ENCODE measurements at regions not wholly inside any gene's neighbourhood (a gene's known extent, or its start where the extent isn't known, plus 50 kb on each side); places are given as distances from the start of the nearest gene placed in this dataset.
"Not testable (repeated sequence)": the region's sequence is repeated elsewhere in the genome, so short reads cannot be mapped to it uniquely, and the experiment has no call there.

- Histone ChIP-seq H3K9me3 (ENCODE audit: control insufficient read depth in 2 of 2, insufficient read depth in 1 of 2, low read length in 1 of 2) (no peaks in the 10 kb centered on the region), H3K27ac (ENCODE audit: low read depth in 1 of 2, low read length in 1 of 2) (no peak overlapping the region), H3K4me3 (ENCODE audit: low read length in 2 of 2) (peak overlapping the region in 1 of 2 donors; percentile 4), H3K4me1 (ENCODE audit: control insufficient read depth in 2 of 2, insufficient read depth in 2 of 2, low read length in 2 of 2) (no peaks in the 10 kb centered on the region), H3K36me3 (ENCODE audit: control insufficient read depth in 2 of 2, insufficient read depth in 2 of 2, low read length in 1 of 2) (no peaks in the 10 kb centered on the region), H3K27me3 (ENCODE audit: control insufficient read depth in 2 of 2, insufficient read depth in 1 of 2, low read length in 1 of 2) (no peaks in the 10 kb centered on the region)
- 71% methylated on average over 26 of the region's 26 CpGs for WGBS
- no peak for DNase-seq (ENCODE audit: low read depth in 6 of 9, low spot score in 9 of 9)
These were observed 512.7 kb downstream of the SLCO4C1 start for GRCh38 chr5:101783241-101784013.

- no peak for DNase-seq (ENCODE audit: low read depth in 6 of 9, low spot score in 9 of 9)
- Histone ChIP-seq H3K9me3 (ENCODE audit: control insufficient read depth in 2 of 2, insufficient read depth in 1 of 2, low read length in 1 of 2) (no peaks in the 10 kb centered on the region), H3K27me3 (ENCODE audit: control insufficient read depth in 2 of 2, insufficient read depth in 1 of 2, low read length in 1 of 2) (no peaks in the 10 kb centered on the region), H3K4me1 (ENCODE audit: control insufficient read depth in 2 of 2, insufficient read depth in 2 of 2, low read length in 2 of 2) (no peaks in the 10 kb centered on the region), H3K36me3 (ENCODE audit: control insufficient read depth in 2 of 2, insufficient read depth in 2 of 2, low read length in 1 of 2) (no peaks in the 10 kb centered on the region), H3K4me3 (ENCODE audit: low read length in 2 of 2) (no peak overlapping the region), H3K27ac (ENCODE audit: low read depth in 1 of 2, low read length in 1 of 2) (no peak overlapping the region)
- WGBS = 85% methylated on average over 10 of the region's 10 CpGs
These were observed 513.6 kb downstream of the SLCO4C1 start for GRCh38 chr5:101782352-101783103.

- Histone ChIP-seq H3K9me3 (ENCODE audit: control insufficient read depth in 2 of 2, insufficient read depth in 1 of 2, low read length in 1 of 2) (no peaks in the 10 kb centered on the region), H3K27ac (ENCODE audit: low read depth in 1 of 2, low read length in 1 of 2) (no peak overlapping the region), H3K4me3 (ENCODE audit: low read length in 2 of 2) (no peak overlapping the region), H3K27me3 (ENCODE audit: control insufficient read depth in 2 of 2, insufficient read depth in 1 of 2, low read length in 1 of 2) (no peaks in the 10 kb centered on the region), H3K4me1 (ENCODE audit: control insufficient read depth in 2 of 2, insufficient read depth in 2 of 2, low read length in 2 of 2) (no peaks in the 10 kb centered on the region), H3K36me3 (ENCODE audit: control insufficient read depth in 2 of 2, insufficient read depth in 2 of 2, low read length in 1 of 2) (no peaks in the 10 kb centered on the region)
- 70% methylated on average over 3 of the region's 3 CpGs for WGBS
- DNase-seq (ENCODE audit: low read depth in 6 of 9, low spot score in 9 of 9) = no peak
These were observed 545.0 kb downstream of the SLCO4C1 start for GRCh38 chr5:101751105-101751504.

GRCh38 chr5:101743000-101743399 lies 553.1 kb downstream of the SLCO4C1 start:
- not testable (repeated sequence) for H3K36me3 ChIP-seq (ENCODE audit: control insufficient read depth in 2 of 2, insufficient read depth in 2 of 2, low read length in 1 of 2); H3K27ac ChIP-seq (ENCODE audit: low read depth in 1 of 2, low read length in 1 of 2); H3K4me1 ChIP-seq (ENCODE audit: control insufficient read depth in 2 of 2, insufficient read depth in 2 of 2, low read length in 2 of 2); DNase-seq (ENCODE audit: low read depth in 6 of 9, low spot score in 9 of 9); H3K9me3 ChIP-seq (ENCODE audit: control insufficient read depth in 2 of 2, insufficient read depth in 1 of 2, low read length in 1 of 2); H3K27me3 ChIP-seq (ENCODE audit: control insufficient read depth in 2 of 2, insufficient read depth in 1 of 2, low read length in 1 of 2); H3K4me3 ChIP-seq (ENCODE audit: low read length in 2 of 2)

GRCh38 chr5:101728933-101729332 lies 567.2 kb downstream of the SLCO4C1 start:
- Histone ChIP-seq H3K4me1 (ENCODE audit: control insufficient read depth in 2 of 2, insufficient read depth in 2 of 2, low read length in 2 of 2) (no peaks in the 10 kb centered on the region), H3K27ac (ENCODE audit: low read depth in 1 of 2, low read length in 1 of 2) (no peak overlapping the region), H3K9me3 (ENCODE audit: control insufficient read depth in 2 of 2, insufficient read depth in 1 of 2, low read length in 1 of 2) (no peaks in the 10 kb centered on the region), H3K27me3 (ENCODE audit: control insufficient read depth in 2 of 2, insufficient read depth in 1 of 2, low read length in 1 of 2) (no peaks in the 10 kb centered on the region), H3K36me3 (ENCODE audit: control insufficient read depth in 2 of 2, insufficient read depth in 2 of 2, low read length in 1 of 2) (no peaks in the 10 kb centered on the region), H3K4me3 (ENCODE audit: low read length in 2 of 2) (no peak overlapping the region)
- no peak for DNase-seq (ENCODE audit: low read depth in 6 of 9, low spot score in 9 of 9)

GRCh38 chr5:101721543-101721942 lies 574.5 kb downstream of the SLCO4C1 start:
- Histone ChIP-seq H3K27ac (ENCODE audit: low read depth in 1 of 2, low read length in 1 of 2) (no peak overlapping the region), H3K9me3 (ENCODE audit: control insufficient read depth in 2 of 2, insufficient read depth in 1 of 2, low read length in 1 of 2) (no peaks in the 10 kb centered on the region), H3K4me3 (ENCODE audit: low read length in 2 of 2) (no peak overlapping the region), H3K36me3 (ENCODE audit: control insufficient read depth in 2 of 2, insufficient read depth in 2 of 2, low read length in 1 of 2) (no peaks in the 10 kb centered on the region), H3K27me3 (ENCODE audit: control insufficient read depth in 2 of 2, insufficient read depth in 1 of 2, low read length in 1 of 2) (no peaks in the 10 kb centered on the region), H3K4me1 (ENCODE audit: control insufficient read depth in 2 of 2, insufficient read depth in 2 of 2, low read length in 2 of 2) (no peaks in the 10 kb centered on the region)
- no peak for DNase-seq (ENCODE audit: low read depth in 6 of 9, low spot score in 9 of 9)
- 88% methylated on average over 1 of the region's 1 CpG for WGBS

GRCh38 chr5:101720033-101720432 lies 576.1 kb downstream of the SLCO4C1 start:
- Histone ChIP-seq H3K36me3 (ENCODE audit: control insufficient read depth in 2 of 2, insufficient read depth in 2 of 2, low read length in 1 of 2) (no peaks in the 10 kb centered on the region), H3K4me1 (ENCODE audit: control insufficient read depth in 2 of 2, insufficient read depth in 2 of 2, low read length in 2 of 2) (no peaks in the 10 kb centered on the region), H3K9me3 (ENCODE audit: control insufficient read depth in 2 of 2, insufficient read depth in 1 of 2, low read length in 1 of 2) (no peaks in the 10 kb centered on the region), H3K4me3 (ENCODE audit: low read length in 2 of 2) (no peak overlapping the region), H3K27me3 (ENCODE audit: control insufficient read depth in 2 of 2, insufficient read depth in 1 of 2, low read length in 1 of 2) (no peaks in the 10 kb centered on the region), H3K27ac (ENCODE audit: low read depth in 1 of 2, low read length in 1 of 2) (no peak overlapping the region)
- 95% methylated on average over 3 of the region's 3 CpGs for WGBS
- DNase-seq (ENCODE audit: low read depth in 6 of 9, low spot score in 9 of 9) = no peak

GRCh38 chr5:101717721-101718120 lies 578.4 kb downstream of the SLCO4C1 start:
- 96% methylated on average over 1 of the region's 1 CpG for WGBS
- H3K4me1 ChIP-seq (ENCODE audit: control insufficient read depth in 2 of 2, insufficient read depth in 2 of 2, low read length in 2 of 2) = no peaks in the 10 kb centered on the region
- H3K27ac ChIP-seq (ENCODE audit: low read depth in 1 of 2, low read length in 1 of 2) = no peak overlapping the region
- H3K27me3 ChIP-seq (ENCODE audit: control insufficient read depth in 2 of 2, insufficient read depth in 1 of 2, low read length in 1 of 2) = no peaks in the 10 kb centered on the region
- H3K36me3 ChIP-seq (ENCODE audit: control insufficient read depth in 2 of 2, insufficient read depth in 2 of 2, low read length in 1 of 2) = no peaks in the 10 kb centered on the region
- no peak for DNase-seq (ENCODE audit: low read depth in 6 of 9, low spot score in 9 of 9)
- no peak overlapping the region for H3K4me3 ChIP-seq (ENCODE audit: low read length in 2 of 2)
- no peaks in the 10 kb centered on the region for H3K9me3 ChIP-seq (ENCODE audit: control insufficient read depth in 2 of 2, insufficient read depth in 1 of 2, low read length in 1 of 2)

- H3K27me3 ChIP-seq (ENCODE audit: control insufficient read depth in 2 of 2, insufficient read depth in 1 of 2, low read length in 1 of 2) = no peaks in the 10 kb centered on the region
- H3K9me3 ChIP-seq (ENCODE audit: control insufficient read depth in 2 of 2, insufficient read depth in 1 of 2, low read length in 1 of 2) = no peaks in the 10 kb centered on the region
- H3K27ac ChIP-seq (ENCODE audit: low read depth in 1 of 2, low read length in 1 of 2) = no peak overlapping the region
- H3K36me3 ChIP-seq (ENCODE audit: control insufficient read depth in 2 of 2, insufficient read depth in 2 of 2, low read length in 1 of 2) = no peaks in the 10 kb centered on the region
- DNase-seq (ENCODE audit: low read depth in 6 of 9, low spot score in 9 of 9) = no peak
- no peak overlapping the region for H3K4me3 ChIP-seq (ENCODE audit: low read length in 2 of 2)
- H3K4me1 ChIP-seq (ENCODE audit: control insufficient read depth in 2 of 2, insufficient read depth in 2 of 2, low read length in 2 of 2) = no peaks in the 10 kb centered on the region
- 92% methylated on average over 1 of the region's 1 CpG for WGBS
These were observed 579.1 kb downstream of the SLCO4C1 start for GRCh38 chr5:101716941-101717340.

All from thymus (tissue), 11 donors.